ENCODE measurements at regions not wholly inside any gene's neighbourhood (a gene's known extent, or its start where the extent isn't known, plus 50 kb on each side); places are given as distances from the start of the nearest gene placed in this dataset.
"Not testable (repeated sequence)": the region's sequence is repeated elsewhere in the genome, so short reads cannot be mapped to it uniquely, and the experiment has no call there.

- not testable (repeated sequence) for H2AFZ ChIP-seq (ENCODE audit: low read length); H3K4me3 ChIP-seq (ENCODE audit: low read length in 2 of 2); H2BK5ac ChIP-seq (ENCODE audit: low read length); H3K18ac ChIP-seq (ENCODE audit: low read length); H2AK5ac ChIP-seq (ENCODE audit: low read depth, low read length); H4K91ac ChIP-seq (ENCODE audit: low read depth, low read length, poor library complexity); H3K9me3 ChIP-seq (replicated peaks in 1 of 2; ENCODE audit: control insufficient read depth in 2 of 2, insufficient read depth in 1 of 2, low read depth in 1 of 2, low read length in 2 of 2); H2BK15ac ChIP-seq (ENCODE audit: low read length); H3K79me1 ChIP-seq (ENCODE audit: low read depth, low read length); H4K8ac ChIP-seq (ENCODE audit: low read depth, low read length); H3K4ac ChIP-seq (ENCODE audit: low read length); H3K14ac ChIP-seq (ENCODE audit: low read length); H3K9ac ChIP-seq (ENCODE audit: low read depth, low read length, poor library complexity); H3K4me2 ChIP-seq (ENCODE audit: insufficient read depth, low read length, poor library complexity, severe bottlenecking); H2BK120ac ChIP-seq (ENCODE audit: low read depth, low read length); H3K23ac ChIP-seq (ENCODE audit: low read depth, low read length, poor library complexity); DNase-seq (ENCODE audit: low spot score); H3K27me3 ChIP-seq (ENCODE audit: control insufficient read depth in 3 of 3, insufficient read depth in 3 of 3, low read depth in 1 of 3, low read length in 3 of 3); H3K4me1 ChIP-seq (ENCODE audit: control insufficient read depth in 2 of 2, insufficient read depth in 1 of 2, low read depth in 1 of 2, low read length in 2 of 2); H2BK12ac ChIP-seq (ENCODE audit: low read length); H3K27ac ChIP-seq (replicated peaks; ENCODE audit: low read length)
- H3K36me3 ChIP-seq (replicated peaks in 1 of 2; ENCODE audit: control insufficient read depth in 2 of 2, insufficient read depth in 2 of 2, low read length in 2 of 2), result peaks cover 0 to 10% of the 10 kb centered on the region in 2 donors
- WGBS, 2 donors (ENCODE audit: extremely low coverage in 2 of 2, insufficient read length in 2 of 2, insufficient replicate concordance in 1 of 2), result no CpG with 5 or more reads among the region's 1 CpG
Measured at GRCh38 chr7:66455432-66455831, 173.2 kb upstream of the KCTD7 start.

- H3K4ac ChIP-seq (ENCODE audit: low read length); H2AFZ ChIP-seq (ENCODE audit: low read length); H2BK120ac ChIP-seq (ENCODE audit: low read depth, low read length); DNase-seq (ENCODE audit: low spot score); H3K79me1 ChIP-seq (ENCODE audit: low read depth, low read length); H3K9ac ChIP-seq (ENCODE audit: low read depth, low read length, poor library complexity); H3K27ac ChIP-seq (replicated peaks; ENCODE audit: low read length); H3K4me1 ChIP-seq (ENCODE audit: control insufficient read depth in 2 of 2, insufficient read depth in 1 of 2, low read depth in 1 of 2, low read length in 2 of 2); H3K36me3 ChIP-seq (replicated peaks in 1 of 2; ENCODE audit: control insufficient read depth in 2 of 2, insufficient read depth in 2 of 2, low read length in 2 of 2); H3K18ac ChIP-seq (ENCODE audit: low read length); H2AK5ac ChIP-seq (ENCODE audit: low read depth, low read length); H2BK15ac ChIP-seq (ENCODE audit: low read length); H2BK12ac ChIP-seq (ENCODE audit: low read length); H3K4me3 ChIP-seq (ENCODE audit: low read length in 2 of 2); H2BK5ac ChIP-seq (ENCODE audit: low read length); H3K14ac ChIP-seq (ENCODE audit: low read length); H3K23ac ChIP-seq (ENCODE audit: low read depth, low read length, poor library complexity); H4K91ac ChIP-seq (ENCODE audit: low read depth, low read length, poor library complexity); H3K27me3 ChIP-seq (ENCODE audit: control insufficient read depth in 3 of 3, insufficient read depth in 3 of 3, low read depth in 1 of 3, low read length in 3 of 3); H3K9me3 ChIP-seq (replicated peaks in 1 of 2; ENCODE audit: control insufficient read depth in 2 of 2, insufficient read depth in 1 of 2, low read depth in 1 of 2, low read length in 2 of 2); H3K4me2 ChIP-seq (ENCODE audit: insufficient read depth, low read length, poor library complexity, severe bottlenecking): not testable (repeated sequence)
- no CpG with 5 or more reads among the region's 2 CpGs for WGBS, 2 donors (ENCODE audit: extremely low coverage in 2 of 2, insufficient read length in 2 of 2, insufficient replicate concordance in 1 of 2)
- H4K8ac ChIP-seq (ENCODE audit: low read depth, low read length), result peak overlapping the region; percentile 43
Measured at GRCh38 chr7:66456431-66456830, 172.2 kb upstream of the KCTD7 start.

GRCh38 chr7:66458991-66459390 is 169.7 kb upstream of the KCTD7 start:
- H2BK5ac ChIP-seq (ENCODE audit: low read length); H2AK5ac ChIP-seq (ENCODE audit: low read depth, low read length); H2AFZ ChIP-seq (ENCODE audit: low read length); H3K14ac ChIP-seq (ENCODE audit: low read length); H3K9me3 ChIP-seq (replicated peaks in 1 of 2; ENCODE audit: control insufficient read depth in 2 of 2, insufficient read depth in 1 of 2, low read depth in 1 of 2, low read length in 2 of 2); H3K4ac ChIP-seq (ENCODE audit: low read length); H2BK15ac ChIP-seq (ENCODE audit: low read length); H3K27ac ChIP-seq (replicated peaks; ENCODE audit: low read length); H2BK120ac ChIP-seq (ENCODE audit: low read depth, low read length); H3K9ac ChIP-seq (ENCODE audit: low read depth, low read length, poor library complexity); H3K18ac ChIP-seq (ENCODE audit: low read length); H3K4me2 ChIP-seq (ENCODE audit: insufficient read depth, low read length, poor library complexity, severe bottlenecking); H4K91ac ChIP-seq (ENCODE audit: low read depth, low read length, poor library complexity); H3K27me3 ChIP-seq (ENCODE audit: control insufficient read depth in 3 of 3, insufficient read depth in 3 of 3, low read depth in 1 of 3, low read length in 3 of 3); H2BK12ac ChIP-seq (ENCODE audit: low read length); H4K8ac ChIP-seq (ENCODE audit: low read depth, low read length); H3K23ac ChIP-seq (ENCODE audit: low read depth, low read length, poor library complexity); H3K4me3 ChIP-seq (ENCODE audit: low read length in 2 of 2); H3K4me1 ChIP-seq (ENCODE audit: control insufficient read depth in 2 of 2, insufficient read depth in 1 of 2, low read depth in 1 of 2, low read length in 2 of 2); H3K36me3 ChIP-seq (replicated peaks in 1 of 2; ENCODE audit: control insufficient read depth in 2 of 2, insufficient read depth in 2 of 2, low read length in 2 of 2); DNase-seq (ENCODE audit: low spot score); H3K79me1 ChIP-seq (ENCODE audit: low read depth, low read length): not testable (repeated sequence)
- no CpG with 5 or more reads among the region's 5 CpGs for WGBS, 2 donors (ENCODE audit: extremely low coverage in 2 of 2, insufficient read length in 2 of 2, insufficient replicate concordance in 1 of 2)

- not testable (repeated sequence) for H3K79me1 ChIP-seq (ENCODE audit: low read depth, low read length); H4K91ac ChIP-seq (ENCODE audit: low read depth, low read length, poor library complexity); H3K27me3 ChIP-seq (ENCODE audit: control insufficient read depth in 3 of 3, insufficient read depth in 3 of 3, low read depth in 1 of 3, low read length in 3 of 3); H2AFZ ChIP-seq (ENCODE audit: low read length); H3K36me3 ChIP-seq (replicated peaks in 1 of 2; ENCODE audit: control insufficient read depth in 2 of 2, insufficient read depth in 2 of 2, low read length in 2 of 2); H3K9ac ChIP-seq (ENCODE audit: low read depth, low read length, poor library complexity); H3K18ac ChIP-seq (ENCODE audit: low read length); H3K9me3 ChIP-seq (replicated peaks in 1 of 2; ENCODE audit: control insufficient read depth in 2 of 2, insufficient read depth in 1 of 2, low read depth in 1 of 2, low read length in 2 of 2); H3K4me1 ChIP-seq (ENCODE audit: control insufficient read depth in 2 of 2, insufficient read depth in 1 of 2, low read depth in 1 of 2, low read length in 2 of 2); H2BK120ac ChIP-seq (ENCODE audit: low read depth, low read length); DNase-seq (ENCODE audit: low spot score); H3K23ac ChIP-seq (ENCODE audit: low read depth, low read length, poor library complexity); H4K8ac ChIP-seq (ENCODE audit: low read depth, low read length); H2BK15ac ChIP-seq (ENCODE audit: low read length); H3K4me3 ChIP-seq (ENCODE audit: low read length in 2 of 2); H3K4ac ChIP-seq (ENCODE audit: low read length); H3K27ac ChIP-seq (replicated peaks; ENCODE audit: low read length); H3K14ac ChIP-seq (ENCODE audit: low read length); H2BK12ac ChIP-seq (ENCODE audit: low read length); H2BK5ac ChIP-seq (ENCODE audit: low read length); H2AK5ac ChIP-seq (ENCODE audit: low read depth, low read length); H3K4me2 ChIP-seq (ENCODE audit: insufficient read depth, low read length, poor library complexity, severe bottlenecking)
- no CpG with 5 or more reads among the region's 5 CpGs for WGBS, 2 donors (ENCODE audit: extremely low coverage in 2 of 2, insufficient read length in 2 of 2, insufficient replicate concordance in 1 of 2)
Measured at GRCh38 chr7:66459783-66460413, 168.8 kb upstream of the KCTD7 start.
